ENCODE measurements at regions not wholly inside any gene's neighbourhood (a gene's known extent, or its start where the extent isn't known, plus 50 kb on each side); places are given as distances from the start of the nearest gene placed in this dataset.

GRCh38 chr6:148682252-148682651, 64.6 kb upstream of the UST start (continued):
- TF ChIP-seq YY1 (IDR thresholded peaks at IDR 0.05; ENCODE audit: extremely low read depth, insufficient replicate concordance, low read depth, low read length), result no peak

- H3K9me2 ChIP-seq (ENCODE audit: insufficient read depth), result no peaks in the 10 kb centered on the region
- TF ChIP-seq POLR2A (IDR thresholded peaks at IDR 0.05; ENCODE audit: borderline replicate concordance, extremely low read depth, insufficient read depth, insufficient read length) (no peak), ZNF274 (IDR thresholded peaks at IDR 0.05; ENCODE audit: low read depth, low read length) (no peak), SIN3A (IDR thresholded peaks at IDR 0.05; ENCODE audit: low read depth) (no peak), ELF1 (IDR thresholded peaks at IDR 0.05; ENCODE audit: borderline replicate concordance, low read depth) (no peak), EGR1 (IDR thresholded peaks at IDR 0.05; ENCODE audit: low read depth) (no peak), MAX (IDR thresholded peaks at IDR 0.05) (no peak), ZBTB33 (IDR thresholded peaks at IDR 0.05; ENCODE audit: extremely low read depth, insufficient replicate concordance, low read length) (no peak)
- ChIA-PET CTCF (no interaction called here), RAD21 (ENCODE audit: low non-redundant PET in 1 of 2, low total read pairs in 2 of 2, uncharacterized antibody in 2 of 2, unreplicated experiment in 2 of 2) (no interaction called here), POLR2A (no interaction called here)
- no peaks in the 10 kb centered on the region for H3K9me3 ChIP-seq (ENCODE audit: control insufficient read depth in 1 of 2, insufficient read depth in 1 of 2, low read depth in 1 of 2, low read length in 2 of 2)
- H3K9ac ChIP-seq (ENCODE audit: low read length), result no peak overlapping the region
- no peaks in the 10 kb centered on the region for H4K20me1 ChIP-seq (ENCODE audit: insufficient read depth)
- ATAC-seq (no peak), DNase-seq (ENCODE audit: low read depth, low spot score) (no peak)
- no peak overlapping the region for H3K27ac ChIP-seq (ENCODE audit: low read depth, low read length)
- H3K36me3 ChIP-seq (ENCODE audit: control insufficient read depth in 1 of 2, insufficient read depth in 2 of 2, low read length in 2 of 2), result no peaks in the 10 kb centered on the region
- H3K4me3 ChIP-seq (replicated peaks in 1 of 2; ENCODE audit: low read depth in 1 of 2, low read length in 2 of 2), result no peak overlapping the region
- no peak overlapping the region for H3K4me2 ChIP-seq (ENCODE audit: low read length)
- H3K27me3 ChIP-seq (ENCODE audit: insufficient read depth, low read length), result no peaks in the 10 kb centered on the region
- BruUV-seq (replicated peaks), result no TSS peak
- intact Hi-C loops (cut with micrococcal nuclease), result no loop called here
- H3K4me1 ChIP-seq (ENCODE audit: control insufficient read depth in 1 of 2, insufficient read depth in 2 of 2, low read length in 2 of 2), result no peaks in the 10 kb centered on the region
- no peaks in the 10 kb centered on the region for H3K79me2 ChIP-seq (ENCODE audit: insufficient read depth, low read length)
- no peak overlapping the region for H2AFZ ChIP-seq (ENCODE audit: low read depth, low read length, poor library complexity, severe bottlenecking)
Observed at GRCh38 chr6:148682990-148683389, 63.8 kb upstream of the UST start.
